Caco-2 (cell line): ENCODE measurements at regions not wholly inside any gene's neighbourhood (a gene's known extent, or its start where the extent isn't known, plus 50 kb on each side); places are given as distances from the start of the nearest gene placed in this dataset.

Source experiments
- BruUV-seq: library from RNA; stranded (reverse); fragments of 400-500 nt; replicated peaks from 2 replicates; lab custom pipeline; 2021; lab: Mats Ljungman, UMichigan
- CTCF ChIA-PET: fragments of 300-600 bp; sonication (Branson Sonifier 250); formaldehyde crosslinking; loops from one replicate; lab custom pipeline; 2022; ENCODE audit warnings: antibody characterized with exemption; lab: Charles Lee
- POLR2A ChIA-PET: fragments of 300-600 bp; sonication (Branson Sonifier 250); formaldehyde crosslinking; loops from one replicate; lab custom pipeline; 2022; ENCODE audit warnings: antibody characterized with exemption; lab: Charles Lee
- DNase-seq, 2 experiments: peaks; one replicate each; pipeline versions ENCODE4 v3.0.0 to v3.0.0-alpha.2; 2020 to 2022
- H3K27me3 ChIP-seq: replicated peaks from 2 replicates; pipeline ENCODE4 v1.6.0; 2011; ENCODE audit warnings: low read length; ENCODE audit not compliant: control insufficient read depth, insufficient read depth
- H3K36me3 ChIP-seq: 2 replicates; pipeline ENCODE4 v1.5.1; 2011; ENCODE audit warnings: low read length; ENCODE audit not compliant: control insufficient read depth, insufficient read depth
- H3K4me1 ChIP-seq: fragments of 250-450 bp; sonication (Bioruptor Pico); 2 replicates; pipeline ENCODE4 v1.5.1; 2020; ENCODE audit warnings: mild to moderate bottlenecking
- H3K4me3 ChIP-seq: 2 replicates; pipeline ENCODE4 v1.5.1; 2011; ENCODE audit warnings: low read depth, mild to moderate bottlenecking, control low read depth, low read length
- H3K9me3 ChIP-seq: fragments of 250-450 bp; sonication (Bioruptor Pico); 2 replicates; pipeline ENCODE4 v1.5.1; 2020; ENCODE audit warnings: mild to moderate bottlenecking, moderate library complexity
- H3K27ac Mint-ChIP-seq: one replicate; pipeline ENCODE4 v1.8.0; 2022; ENCODE audit warnings: mixed read lengths; ENCODE audit not compliant: unreplicated experiment
- H3K27me3 Mint-ChIP-seq: one replicate; pipeline ENCODE4 v1.8.0; 2022; ENCODE audit warnings: mixed read lengths; ENCODE audit not compliant: insufficient read depth, unreplicated experiment
- H3K36me3 Mint-ChIP-seq: one replicate; pipeline ENCODE4 v1.8.0; 2022; ENCODE audit warnings: mild to moderate bottlenecking, mixed read lengths; ENCODE audit not compliant: insufficient read depth, unreplicated experiment
- H3K4me1 Mint-ChIP-seq: one replicate; pipeline ENCODE4 v1.8.0; 2022; ENCODE audit warnings: low read depth, mixed read lengths; ENCODE audit not compliant: unreplicated experiment
- H3K4me3 Mint-ChIP-seq: one replicate; pipeline ENCODE4 v1.8.0; 2022; ENCODE audit warnings: mild to moderate bottlenecking, moderate library complexity, mixed read lengths; ENCODE audit not compliant: unreplicated experiment
- H3K9me3 Mint-ChIP-seq: one replicate; pipeline ENCODE4 v1.8.0; 2022; ENCODE audit warnings: mixed read lengths; ENCODE audit not compliant: unreplicated experiment
- intact Hi-C: fragments of 100-400 bp; cut with micrococcal nuclease; formaldehyde crosslinking; loops from one replicate; pipeline ENCODE4 v1.10.0; 2022; ENCODE audit not compliant: unreplicated experiment
- TF ChIP-seq, protein P1 (sequence below), 2 experiments: fragments of 200-600 bp in 1 of 2; IDR thresholded peaks; 1 replicate in 1 of 2; 2 replicates in 1 of 2; pipeline versions ENCODE4 v1.5.1 to v1.8.0; 2011 to 2022; ENCODE audit warnings: antibody characterized with exemption in 1 of 2, control low read depth in 1 of 2, inconsistent platforms in 1 of 2, low read depth in 1 of 2, low read length in 1 of 2, mild to moderate bottlenecking in 1 of 2, moderate library complexity in 1 of 2; ENCODE audit not compliant: insufficient read depth in 1 of 2, severe bottlenecking in 1 of 2, unreplicated experiment in 1 of 2

DNA sequence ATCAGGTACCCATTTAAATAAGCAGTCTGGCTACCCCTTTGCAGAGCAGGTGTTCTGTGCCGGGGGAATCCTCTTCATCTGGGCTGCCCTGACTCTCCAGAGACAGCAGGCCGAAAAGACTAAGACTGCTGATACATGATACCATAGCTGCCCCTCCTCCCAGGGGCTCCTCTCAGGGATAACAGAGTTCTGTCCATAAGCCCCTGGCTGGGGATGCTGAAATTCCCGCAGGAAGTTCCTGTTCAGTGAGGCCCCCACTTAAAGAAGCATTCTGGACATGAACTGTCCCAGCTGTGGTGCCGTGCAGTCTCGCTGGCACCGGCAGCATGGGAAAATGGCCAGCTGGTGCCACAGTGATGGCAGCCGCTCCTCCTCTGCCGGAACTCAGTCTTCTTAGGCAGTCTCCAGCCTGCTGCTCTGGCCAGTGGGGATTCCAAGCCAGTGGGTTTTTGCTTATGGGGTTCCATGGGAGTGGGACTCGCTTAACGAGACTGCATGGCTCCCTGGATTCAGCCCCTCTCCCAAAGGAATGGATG is 1026.2 kb downstream of the NAALADL2 start:
- no peak for DNase-seq
- Histone ChIP-seq H3K27me3 (no peaks in the 10 kb centered on the region), H3K9me3 (no peaks in the 10 kb centered on the region), H3K4me3 (no peak overlapping the region), H3K4me1 (no peaks in the 10 kb centered on the region), H3K36me3 (no peaks in the 10 kb centered on the region)
- intact Hi-C loops: no loop called here
- Mint-ChIP-seq H3K27ac (no peak overlapping the region), H3K36me3 (no peaks in the 10 kb centered on the region), H3K4me1 (no peaks in the 10 kb centered on the region), H3K27me3 (peaks cover 2% of the 10 kb centered on the region), H3K9me3 (peaks cover 10% of the 10 kb centered on the region), H3K4me3 (no peak overlapping the region)
- ChIA-PET POLR2A (no interaction called here), CTCF (no interaction called here)
- TF ChIP-seq, protein P1, sequence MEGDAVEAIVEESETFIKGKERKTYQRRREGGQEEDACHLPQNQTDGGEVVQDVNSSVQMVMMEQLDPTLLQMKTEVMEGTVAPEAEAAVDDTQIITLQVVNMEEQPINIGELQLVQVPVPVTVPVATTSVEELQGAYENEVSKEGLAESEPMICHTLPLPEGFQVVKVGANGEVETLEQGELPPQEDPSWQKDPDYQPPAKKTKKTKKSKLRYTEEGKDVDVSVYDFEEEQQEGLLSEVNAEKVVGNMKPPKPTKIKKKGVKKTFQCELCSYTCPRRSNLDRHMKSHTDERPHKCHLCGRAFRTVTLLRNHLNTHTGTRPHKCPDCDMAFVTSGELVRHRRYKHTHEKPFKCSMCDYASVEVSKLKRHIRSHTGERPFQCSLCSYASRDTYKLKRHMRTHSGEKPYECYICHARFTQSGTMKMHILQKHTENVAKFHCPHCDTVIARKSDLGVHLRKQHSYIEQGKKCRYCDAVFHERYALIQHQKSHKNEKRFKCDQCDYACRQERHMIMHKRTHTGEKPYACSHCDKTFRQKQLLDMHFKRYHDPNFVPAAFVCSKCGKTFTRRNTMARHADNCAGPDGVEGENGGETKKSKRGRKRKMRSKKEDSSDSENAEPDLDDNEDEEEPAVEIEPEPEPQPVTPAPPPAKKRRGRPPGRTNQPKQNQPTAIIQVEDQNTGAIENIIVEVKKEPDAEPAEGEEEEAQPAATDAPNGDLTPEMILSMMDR (IDR thresholded peaks at IDR 0.05; ENCODE audit: insufficient read depth in 1 of 2, low read depth in 1 of 2, low read length in 1 of 2, severe bottlenecking in 1 of 2, unreplicated experiment in 1 of 2): no peak
- BruUV-seq: no TSS peak

GRCh38 chr3:175879417-175879816 is 1020.3 kb downstream of the NAALADL2 start:
- Histone ChIP-seq H3K4me3 (no peak overlapping the region), H3K4me1 (no peaks in the 10 kb centered on the region), H3K9me3 (no peaks in the 10 kb centered on the region), H3K27me3 (no peaks in the 10 kb centered on the region), H3K36me3 (no peaks in the 10 kb centered on the region)
- intact Hi-C loops: no loop called here
- TF ChIP-seq, protein P1 (IDR thresholded peaks at IDR 0.05; ENCODE audit: insufficient read depth in 1 of 2, low read depth in 1 of 2, low read length in 1 of 2, severe bottlenecking in 1 of 2, unreplicated experiment in 1 of 2): no peak
- no TSS peak for BruUV-seq
- Mint-ChIP-seq H3K9me3 (peaks cover 10% of the 10 kb centered on the region), H3K27me3 (peaks cover 2% of the 10 kb centered on the region), H3K4me1 (no peaks in the 10 kb centered on the region), H3K27ac (no peak overlapping the region), H3K36me3 (no peaks in the 10 kb centered on the region), H3K4me3 (no peak overlapping the region)
- CTCF ChIA-PET: no interaction called here
- DNase-seq: no peak
- POLR2A ChIA-PET: no interaction called here

DNA sequence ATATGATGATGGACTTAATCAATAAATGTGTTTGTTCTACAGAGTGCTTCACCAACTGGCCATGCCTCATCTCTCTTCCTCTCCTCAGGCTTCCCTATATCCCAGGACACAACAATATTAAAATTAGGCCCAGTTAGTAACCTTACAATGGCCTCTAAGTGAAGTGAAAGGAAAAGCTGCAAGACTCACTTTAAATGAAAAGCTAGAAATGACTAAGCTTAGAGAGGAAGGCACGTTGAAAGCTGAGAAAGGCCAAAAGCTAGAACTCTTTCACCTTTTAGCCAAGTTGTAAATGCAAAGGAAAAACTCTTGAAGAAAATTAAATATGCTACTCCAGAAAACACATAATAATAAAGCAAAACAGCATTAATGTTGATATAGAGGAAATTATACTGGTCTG is 1010.3 kb downstream of the NAALADL2 start:
- H3K9me3 Mint-ChIP-seq: no peaks in the 10 kb centered on the region
- TF ChIP-seq, protein P1 (IDR thresholded peaks at IDR 0.05; ENCODE audit: insufficient read depth in 1 of 2, low read depth in 1 of 2, low read length in 1 of 2, severe bottlenecking in 1 of 2, unreplicated experiment in 1 of 2): no peak
- Histone ChIP-seq H3K9me3 (no peaks in the 10 kb centered on the region), H3K36me3 (no peaks in the 10 kb centered on the region), H3K27me3 (no peaks in the 10 kb centered on the region), H3K4me3 (no peak overlapping the region), H3K4me1 (no peaks in the 10 kb centered on the region)
- ChIA-PET CTCF (no interaction called here), POLR2A (no interaction called here)
- no peaks in the 10 kb centered on the region for H3K27me3 Mint-ChIP-seq
- H3K4me1 Mint-ChIP-seq: no peaks in the 10 kb centered on the region
- H3K27ac Mint-ChIP-seq: no peak overlapping the region
- intact Hi-C loops: no loop called here
- no peaks in the 10 kb centered on the region for H3K36me3 Mint-ChIP-seq
- H3K4me3 Mint-ChIP-seq: no peak overlapping the region
- no TSS peak for BruUV-seq
- DNase-seq: no peak
